ENCODE measurements at regions not wholly inside any gene's neighbourhood (a gene's known extent, or its start where the extent isn't known, plus 50 kb on each side); places are given as distances from the start of the nearest gene placed in this dataset.

DNA sequence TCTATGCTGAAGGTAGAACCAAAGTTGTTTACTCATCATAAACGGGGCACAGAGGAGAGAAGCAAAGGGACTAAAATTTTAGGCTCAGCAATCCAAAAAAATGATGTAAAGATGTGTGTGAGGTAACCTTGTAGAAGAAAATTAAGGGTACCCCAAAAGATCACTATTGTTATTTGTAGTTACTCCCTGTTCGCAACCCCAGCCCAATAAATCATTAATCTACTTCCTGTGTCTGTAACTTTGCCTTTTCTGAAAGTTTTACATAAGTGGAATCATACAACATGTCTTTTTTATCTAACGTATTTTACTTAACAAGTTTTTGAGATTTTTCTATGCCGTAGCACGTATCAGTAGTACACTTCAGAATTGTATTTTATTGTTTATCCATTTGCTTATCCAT is 1114.8 kb upstream of the GJE1 start:
- H3K27me3 ChIP-seq: no peaks in the 10 kb centered on the region
- no peak overlapping the region for H3K4me3 Mint-ChIP-seq
- H3K79me2 ChIP-seq (ENCODE audit: low read depth): no peaks in the 10 kb centered on the region
- no peak for TF ChIP-seq EZH2phosphoT487 (IDR thresholded peaks at IDR 0.05)
- TF ChIP-seq EZH2 (IDR thresholded peaks at IDR 0.05): no peak
- TF ChIP-seq, protein P1, sequence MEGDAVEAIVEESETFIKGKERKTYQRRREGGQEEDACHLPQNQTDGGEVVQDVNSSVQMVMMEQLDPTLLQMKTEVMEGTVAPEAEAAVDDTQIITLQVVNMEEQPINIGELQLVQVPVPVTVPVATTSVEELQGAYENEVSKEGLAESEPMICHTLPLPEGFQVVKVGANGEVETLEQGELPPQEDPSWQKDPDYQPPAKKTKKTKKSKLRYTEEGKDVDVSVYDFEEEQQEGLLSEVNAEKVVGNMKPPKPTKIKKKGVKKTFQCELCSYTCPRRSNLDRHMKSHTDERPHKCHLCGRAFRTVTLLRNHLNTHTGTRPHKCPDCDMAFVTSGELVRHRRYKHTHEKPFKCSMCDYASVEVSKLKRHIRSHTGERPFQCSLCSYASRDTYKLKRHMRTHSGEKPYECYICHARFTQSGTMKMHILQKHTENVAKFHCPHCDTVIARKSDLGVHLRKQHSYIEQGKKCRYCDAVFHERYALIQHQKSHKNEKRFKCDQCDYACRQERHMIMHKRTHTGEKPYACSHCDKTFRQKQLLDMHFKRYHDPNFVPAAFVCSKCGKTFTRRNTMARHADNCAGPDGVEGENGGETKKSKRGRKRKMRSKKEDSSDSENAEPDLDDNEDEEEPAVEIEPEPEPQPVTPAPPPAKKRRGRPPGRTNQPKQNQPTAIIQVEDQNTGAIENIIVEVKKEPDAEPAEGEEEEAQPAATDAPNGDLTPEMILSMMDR (IDR thresholded peaks at IDR 0.05): no peak
- no peaks in the 10 kb centered on the region for H3K4me1 ChIP-seq
- no peaks in the 10 kb centered on the region for H3K27me3 Mint-ChIP-seq (ENCODE audit: insufficient read depth, low read depth)
- no peaks in the 10 kb centered on the region for H3K36me3 ChIP-seq
- H4K20me1 ChIP-seq (ENCODE audit: low read depth): no peaks in the 10 kb centered on the region
- H3K4me3 ChIP-seq: no peak overlapping the region
- no peaks in the 10 kb centered on the region for H3K36me3 Mint-ChIP-seq
- H3K9ac ChIP-seq: no peak overlapping the region
- no peak overlapping the region for H2AFZ ChIP-seq (replicated peaks)
- H3K9me3 ChIP-seq (ENCODE audit: low read depth): no peaks in the 10 kb centered on the region
- H3F3A ChIP-seq (ENCODE audit: low read depth): no peaks in the 10 kb centered on the region
- H3K9me3 Mint-ChIP-seq: peaks cover 6% of the 10 kb centered on the region
- no peaks in the 10 kb centered on the region for H3K4me1 Mint-ChIP-seq
- H3K27ac ChIP-seq: no peak overlapping the region
- H3K4me2 ChIP-seq: no peak overlapping the region
- no peak for DNase-seq (ENCODE audit: low spot score)
- H3K27ac Mint-ChIP-seq: no peak overlapping the region

DNA sequence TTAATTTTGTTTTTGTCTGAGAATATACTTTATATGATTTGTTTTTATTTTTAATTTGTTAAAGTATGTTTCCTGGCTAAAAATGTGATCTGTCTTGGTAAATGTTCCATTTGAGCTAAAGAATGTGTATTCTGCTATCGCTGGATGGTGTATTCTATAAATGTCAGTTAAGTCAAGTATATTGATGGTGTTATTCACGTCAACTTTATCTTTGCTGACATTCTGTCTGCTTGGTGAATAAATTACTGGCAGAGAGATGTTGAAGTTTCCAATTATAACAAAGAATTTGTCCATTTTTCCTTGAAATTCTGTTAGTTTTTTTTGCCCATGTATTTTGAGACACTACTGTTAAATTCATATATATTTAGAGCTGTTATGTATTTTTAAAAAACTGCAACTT is 1131.8 kb upstream of the GJE1 start:
- H3K79me2 ChIP-seq (ENCODE audit: low read depth): no peaks in the 10 kb centered on the region
- H2AFZ ChIP-seq (replicated peaks): no peak overlapping the region
- H4K20me1 ChIP-seq (ENCODE audit: low read depth): no peaks in the 10 kb centered on the region
- H3K4me1 ChIP-seq: no peaks in the 10 kb centered on the region
- peaks cover 7% of the 10 kb centered on the region for H3K4me1 Mint-ChIP-seq
- H3K4me3 Mint-ChIP-seq: no peak overlapping the region
- H3F3A ChIP-seq (ENCODE audit: low read depth): no peaks in the 10 kb centered on the region
- H3K27me3 Mint-ChIP-seq (ENCODE audit: insufficient read depth, low read depth): no peaks in the 10 kb centered on the region
- H3K9me3 Mint-ChIP-seq: peaks cover 3% of the 10 kb centered on the region
- no peaks in the 10 kb centered on the region for H3K36me3 ChIP-seq
- no peak overlapping the region for H3K4me3 ChIP-seq
- no peak overlapping the region for H3K27ac ChIP-seq
- no peak for TF ChIP-seq EZH2 (IDR thresholded peaks at IDR 0.05)
- TF ChIP-seq EZH2phosphoT487 (IDR thresholded peaks at IDR 0.05): no peak
- TF ChIP-seq, protein P1 (IDR thresholded peaks at IDR 0.05): no peak
- DNase-seq (ENCODE audit: low spot score): no peak
- no peak overlapping the region for H3K9ac ChIP-seq
- H3K9me3 ChIP-seq (ENCODE audit: low read depth): no peaks in the 10 kb centered on the region
- no peak overlapping the region for H3K27ac Mint-ChIP-seq
- H3K27me3 ChIP-seq: no peaks in the 10 kb centered on the region
- no peak overlapping the region for H3K4me2 ChIP-seq
- peaks cover 1% of the 10 kb centered on the region for H3K36me3 Mint-ChIP-seq

DNA sequence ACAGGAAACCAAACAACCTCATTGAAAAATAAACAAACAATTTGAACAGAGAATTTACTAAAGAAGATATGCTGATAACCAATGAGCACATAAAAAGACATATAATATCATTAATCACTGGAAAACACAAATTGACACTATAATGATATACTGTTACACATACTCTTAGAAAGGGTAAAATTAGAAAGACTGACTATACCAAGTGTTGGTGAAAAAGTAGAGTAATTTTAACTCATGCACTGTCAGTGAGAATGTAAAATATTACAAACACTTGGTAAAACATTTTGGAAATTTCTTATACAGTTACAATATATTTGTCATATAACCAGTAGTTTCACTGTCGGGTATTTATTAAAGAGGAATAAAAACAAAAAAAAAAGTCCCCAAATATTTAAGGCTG is 1139.2 kb upstream of the GJE1 start:
- no peaks in the 10 kb centered on the region for H3K79me2 ChIP-seq (ENCODE audit: low read depth)
- Mint-ChIP-seq H3K27ac (no peak overlapping the region), H3K4me3 (no peak overlapping the region), H3K27me3 (ENCODE audit: insufficient read depth, low read depth) (no peaks in the 10 kb centered on the region), H3K9me3 (peaks cover 3% of the 10 kb centered on the region), H3K36me3 (no peaks in the 10 kb centered on the region), H3K4me1 (peaks cover 6% of the 10 kb centered on the region)
- H3K4me3 ChIP-seq: no peak overlapping the region
- H2AFZ ChIP-seq (replicated peaks): no peak overlapping the region
- no peaks in the 10 kb centered on the region for H3K27me3 ChIP-seq
- H3K9me3 ChIP-seq (ENCODE audit: low read depth): no peaks in the 10 kb centered on the region
- TF ChIP-seq EZH2phosphoT487 (IDR thresholded peaks at IDR 0.05) (no peak), EZH2 (IDR thresholded peaks at IDR 0.05) (no peak)
- TF ChIP-seq, protein P1 (IDR thresholded peaks at IDR 0.05): no peak
- no peaks in the 10 kb centered on the region for H3F3A ChIP-seq (ENCODE audit: low read depth)
- no peaks in the 10 kb centered on the region for H3K4me1 ChIP-seq
- no peak overlapping the region for H3K4me2 ChIP-seq
- DNase-seq (ENCODE audit: low spot score): no peak
- H3K36me3 ChIP-seq: no peaks in the 10 kb centered on the region
- no peak overlapping the region for H3K9ac ChIP-seq
- no peaks in the 10 kb centered on the region for H4K20me1 ChIP-seq (ENCODE audit: low read depth)
- H3K27ac ChIP-seq: no peak overlapping the region

DNA sequence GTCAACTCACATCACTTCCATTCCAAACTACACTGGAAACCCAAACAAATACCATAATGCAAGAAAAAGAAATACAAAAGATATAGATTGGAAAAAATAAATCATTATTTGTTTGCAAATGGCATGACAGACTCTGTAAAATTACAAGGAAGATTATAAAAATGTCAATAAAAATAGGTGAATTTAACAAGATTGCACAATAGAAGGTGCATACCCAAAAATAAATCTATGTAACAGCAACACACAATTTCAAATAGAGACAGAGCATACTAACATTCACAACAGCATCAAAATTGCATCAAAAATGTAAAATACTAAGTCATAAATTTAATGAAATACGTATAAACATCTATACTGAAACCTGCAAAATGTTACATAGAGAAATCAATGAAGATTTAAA is 1140.0 kb upstream of the GJE1 start:
- TF ChIP-seq, protein P1 (IDR thresholded peaks at IDR 0.05): no peak
- TF ChIP-seq EZH2phosphoT487 (IDR thresholded peaks at IDR 0.05): no peak
- no peak for TF ChIP-seq EZH2 (IDR thresholded peaks at IDR 0.05)
- Mint-ChIP-seq H3K27ac (no peak overlapping the region), H3K4me1 (peaks cover 14% of the 10 kb centered on the region), H3K9me3 (peaks cover 3% of the 10 kb centered on the region), H3K36me3 (no peaks in the 10 kb centered on the region), H3K4me3 (no peak overlapping the region), H3K27me3 (ENCODE audit: insufficient read depth, low read depth) (no peaks in the 10 kb centered on the region)
- Histone ChIP-seq H3K4me2 (no peak overlapping the region), H3K9ac (no peak overlapping the region), H3K4me1 (no peaks in the 10 kb centered on the region), H2AFZ (replicated peaks) (no peak overlapping the region), H3K27ac (no peak overlapping the region), H3K79me2 (ENCODE audit: low read depth) (no peaks in the 10 kb centered on the region), H3F3A (ENCODE audit: low read depth) (no peaks in the 10 kb centered on the region), H3K9me3 (ENCODE audit: low read depth) (no peaks in the 10 kb centered on the region), H4K20me1 (ENCODE audit: low read depth) (no peaks in the 10 kb centered on the region), H3K4me3 (no peak overlapping the region), H3K27me3 (no peaks in the 10 kb centered on the region), H3K36me3 (no peaks in the 10 kb centered on the region)
- DNase-seq (ENCODE audit: low spot score): no peak
